Calu3 (cell line): ENCODE measurements at regions not wholly inside any gene's neighbourhood (a gene's known extent, or its start where the extent isn't known, plus 50 kb on each side); places are given as distances from the start of the nearest gene placed in this dataset.

Source experiments
- BruUV-seq: library from RNA; stranded (reverse); fragments of 400-500 nt; replicated peaks from 2 replicates; lab custom pipeline; 2021; lab: Mats Ljungman, UMichigan
- CTCF ChIA-PET: fragments of 300-600 bp; sonication (Branson Sonifier 250); formaldehyde crosslinking; loops from one replicate; lab custom pipeline; 2022; ENCODE audit warnings: antibody characterized with exemption; lab: Charles Lee
- DNase-seq: peaks from one replicate; pipeline ENCODE4 v3.0.0; 2022
- H3K27ac Mint-ChIP-seq: one replicate; pipeline ENCODE4 v1.8.0; 2022; ENCODE audit warnings: mixed read lengths; ENCODE audit not compliant: unreplicated experiment
- H3K27me3 Mint-ChIP-seq: one replicate; pipeline ENCODE4 v1.8.0; 2022; ENCODE audit warnings: mixed read lengths; ENCODE audit not compliant: unreplicated experiment
- H3K36me3 Mint-ChIP-seq: one replicate; pipeline ENCODE4 v1.8.0; 2022; ENCODE audit warnings: mild to moderate bottlenecking, moderate library complexity, mixed read lengths; ENCODE audit not compliant: insufficient read depth, unreplicated experiment
- H3K4me1 Mint-ChIP-seq: one replicate; pipeline ENCODE4 v1.8.0; 2022; ENCODE audit warnings: mild to moderate bottlenecking, low read depth, mixed read lengths; ENCODE audit not compliant: unreplicated experiment
- H3K4me3 Mint-ChIP-seq: one replicate; pipeline ENCODE4 v1.8.0; 2022; ENCODE audit warnings: mild to moderate bottlenecking, low read depth, moderate library complexity, mixed read lengths; ENCODE audit not compliant: unreplicated experiment
- H3K9me3 Mint-ChIP-seq: one replicate; pipeline ENCODE4 v1.8.0; 2022; ENCODE audit warnings: low read depth, mixed read lengths; ENCODE audit not compliant: unreplicated experiment
- CTCF ChIP-seq: fragments of 200-600 bp; IDR thresholded peaks from one replicate; pipeline ENCODE4 v1.8.0; 2022; ENCODE audit warnings: antibody characterized with exemption; ENCODE audit not compliant: unreplicated experiment
- intact Hi-C: fragments of 100-400 bp; cut with micrococcal nuclease; formaldehyde crosslinking; loops from one replicate; pipeline ENCODE4 v1.10.0; 2022; ENCODE audit not compliant: unreplicated experiment

GRCh38 chr11:79694368-79694767 is 253.5 kb upstream of the TENM4 start:
- BruUV-seq = no TSS peak
- no peak for TF ChIP-seq CTCF
- peaks cover 12% of the 10 kb centered on the region for H3K9me3 Mint-ChIP-seq
- no peak for DNase-seq
- H3K27ac Mint-ChIP-seq = no peak overlapping the region
- no peaks in the 10 kb centered on the region for H3K4me1 Mint-ChIP-seq
- no peaks in the 10 kb centered on the region for H3K27me3 Mint-ChIP-seq
- H3K36me3 Mint-ChIP-seq = no peaks in the 10 kb centered on the region
- intact Hi-C loops = no loop called here
- H3K4me3 Mint-ChIP-seq = no peak overlapping the region
- CTCF ChIA-PET = no interaction called here

- CTCF ChIA-PET = no interaction called here
- no peak for TF ChIP-seq CTCF
- H3K4me3 Mint-ChIP-seq = no peak overlapping the region
- intact Hi-C loops = no loop called here
- no peaks in the 10 kb centered on the region for H3K27me3 Mint-ChIP-seq
- H3K36me3 Mint-ChIP-seq = no peaks in the 10 kb centered on the region
- no TSS peak for BruUV-seq
- no peak overlapping the region for H3K27ac Mint-ChIP-seq
- DNase-seq = no peak
- H3K4me1 Mint-ChIP-seq = no peaks in the 10 kb centered on the region
- H3K9me3 Mint-ChIP-seq = peaks cover 11% of the 10 kb centered on the region
These were observed 250.6 kb upstream of the TENM4 start for GRCh38 chr11:79691445-79691844.

- no peak overlapping the region for H3K4me3 Mint-ChIP-seq
- CTCF ChIA-PET = no interaction called here
- intact Hi-C loops = no loop called here
- no peak overlapping the region for H3K27ac Mint-ChIP-seq
- DNase-seq = no peak
- no TSS peak for BruUV-seq
- peaks cover 17% of the 10 kb centered on the region for H3K9me3 Mint-ChIP-seq
- no peaks in the 10 kb centered on the region for H3K27me3 Mint-ChIP-seq
- H3K36me3 Mint-ChIP-seq = no peaks in the 10 kb centered on the region
- H3K4me1 Mint-ChIP-seq = no peaks in the 10 kb centered on the region
- no peak for TF ChIP-seq CTCF
These were observed 246.0 kb upstream of the TENM4 start for GRCh38 chr11:79686703-79687419.

GRCh38 chr11:79683930-79684329 is 243.1 kb upstream of the TENM4 start:
- no peak for DNase-seq
- no TSS peak for BruUV-seq
- no peaks in the 10 kb centered on the region for H3K4me1 Mint-ChIP-seq
- CTCF ChIA-PET = no interaction called here
- no peak overlapping the region for H3K27ac Mint-ChIP-seq
- no peak overlapping the region for H3K4me3 Mint-ChIP-seq
- H3K27me3 Mint-ChIP-seq = no peaks in the 10 kb centered on the region
- H3K9me3 Mint-ChIP-seq = peaks cover 14% of the 10 kb centered on the region
- intact Hi-C loops = no loop called here
- no peak for TF ChIP-seq CTCF
- no peaks in the 10 kb centered on the region for H3K36me3 Mint-ChIP-seq
